GM21619 (cell line): ENCODE measurements at regions not wholly inside any gene's neighbourhood (a gene's known extent, or its start where the extent isn't known, plus 50 kb on each side); places are given as distances from the start of the nearest gene placed in this dataset.
"Not testable (repeated sequence)": the region's sequence is repeated elsewhere in the genome, so short reads cannot be mapped to it uniquely, and the experiment has no call there.

ENCODE experiments used
- ATAC-seq: cut with Tn5 transposase; IDR thresholded peaks from one replicate; pipeline ENCODE4 v1.9.1; 2021; ENCODE audit not compliant: unreplicated experiment

- no peak for ATAC-seq
These were observed 119.8 kb downstream of the ZNF330 start for GRCh38 chr4:141340458-141340857.

DNA sequence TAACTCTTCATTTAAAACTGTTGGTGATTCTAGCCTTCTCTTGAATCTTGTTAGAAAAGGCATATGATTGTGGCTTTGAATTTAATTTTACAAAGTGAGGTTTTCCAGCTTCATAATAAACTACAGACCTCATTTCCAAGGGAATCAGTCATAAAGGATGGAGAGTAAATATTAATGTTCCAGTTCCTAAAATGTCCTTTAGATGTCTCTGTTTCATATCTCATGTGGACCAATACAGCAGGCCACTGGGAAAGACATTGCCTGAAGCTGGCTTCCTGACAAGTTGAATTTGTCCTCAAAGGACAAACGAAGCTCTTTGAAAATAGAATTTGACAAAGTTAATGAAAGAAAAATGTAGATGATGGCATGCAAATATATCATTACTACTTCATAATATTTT is 125.4 kb downstream of the ZNF330 start:
- ATAC-seq = peak; percentile 61

DNA sequence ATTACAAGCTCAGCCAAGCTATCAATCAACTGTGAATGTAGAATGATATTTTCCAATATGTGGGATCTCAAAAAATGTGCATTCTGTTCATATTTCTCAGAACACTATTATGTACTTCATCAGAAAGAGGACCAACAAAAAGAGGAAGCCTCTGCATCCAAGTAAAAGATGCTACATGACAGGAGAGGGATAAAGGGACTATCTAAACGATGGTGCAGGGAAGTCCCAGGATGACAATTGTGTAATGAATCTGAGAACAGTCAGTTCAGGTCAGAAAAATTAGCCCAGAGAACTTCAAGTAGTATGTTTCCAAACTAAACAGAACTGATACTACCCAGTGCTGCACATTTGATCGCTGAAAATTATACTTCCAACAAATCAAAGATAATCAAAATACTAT is 127.0 kb downstream of the ZNF330 start:
- no peak for ATAC-seq

- no peak for ATAC-seq
These were observed 127.4 kb downstream of the ZNF330 start for GRCh38 chr4:141348125-141348524.

DNA sequence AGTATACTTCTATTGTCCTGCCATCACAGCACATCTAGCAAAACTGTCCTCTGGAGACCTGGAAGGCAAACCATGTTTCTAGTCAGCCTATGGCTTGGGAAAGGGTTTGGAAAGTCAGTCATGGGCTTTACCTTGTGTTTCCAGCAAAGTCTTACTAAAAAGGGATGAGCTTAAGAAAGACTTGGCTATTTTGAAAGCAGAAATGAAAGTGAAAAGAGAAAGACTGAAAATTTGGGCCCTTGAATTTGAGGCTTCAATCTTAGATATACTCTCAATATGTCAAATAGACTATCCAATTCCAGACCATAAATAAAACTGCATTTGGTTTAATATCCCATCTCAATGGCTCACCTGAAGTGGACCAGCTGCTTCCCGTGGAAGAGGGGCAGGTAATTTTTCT is 127.9 kb downstream of the ZNF330 start:
- no peak for ATAC-seq

- no peak for ATAC-seq
These were observed 128.5 kb downstream of the ZNF330 start for GRCh38 chr4:141349236-141349635.

DNA sequence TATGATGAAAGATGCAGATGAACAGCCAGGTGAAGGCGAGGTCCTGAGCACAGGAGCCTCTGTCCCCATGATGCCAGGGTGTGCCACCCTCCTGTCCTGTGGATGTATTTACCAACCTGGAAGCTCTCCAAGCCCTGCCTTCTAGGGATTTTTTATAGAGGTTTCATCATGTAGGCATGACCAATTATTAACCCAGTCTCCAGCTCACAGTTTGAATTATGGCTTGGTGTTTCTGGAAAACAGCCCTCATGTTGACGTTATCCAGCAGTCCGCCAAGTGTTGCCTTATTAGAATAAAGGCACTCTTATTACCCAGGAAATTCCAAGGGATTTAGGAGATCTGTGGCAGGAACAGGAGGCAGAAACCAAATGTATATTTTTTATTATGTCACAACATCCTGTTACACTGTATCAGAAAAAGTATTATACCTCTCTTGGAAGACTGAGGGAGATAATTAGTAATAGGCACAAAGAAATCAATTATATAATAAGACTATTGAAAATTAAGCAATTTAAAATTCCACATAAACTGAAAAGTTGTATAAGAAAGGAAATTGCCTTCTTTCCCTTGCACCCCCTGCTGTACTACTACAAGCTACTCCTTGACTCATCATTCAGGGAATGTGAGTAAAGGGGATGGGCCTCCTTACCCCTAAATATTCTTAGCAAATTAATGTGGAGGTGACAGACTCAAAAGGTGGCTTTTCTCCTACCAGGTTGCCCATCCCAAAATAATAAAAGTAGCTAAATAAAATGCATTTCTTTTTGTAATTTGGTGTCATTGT is 129.6 kb downstream of the ZNF330 start:
- no peak for ATAC-seq

GRCh38 chr4:141352331-141352730 is 131.6 kb downstream of the ZNF330 start:
- ATAC-seq = no peak

GRCh38 chr4:141352909-141353525 is 132.3 kb downstream of the ZNF330 start:
- ATAC-seq = no peak

GRCh38 chr4:141356321-141356962 is 135.7 kb downstream of the ZNF330 start:
- no peak for ATAC-seq

DNA sequence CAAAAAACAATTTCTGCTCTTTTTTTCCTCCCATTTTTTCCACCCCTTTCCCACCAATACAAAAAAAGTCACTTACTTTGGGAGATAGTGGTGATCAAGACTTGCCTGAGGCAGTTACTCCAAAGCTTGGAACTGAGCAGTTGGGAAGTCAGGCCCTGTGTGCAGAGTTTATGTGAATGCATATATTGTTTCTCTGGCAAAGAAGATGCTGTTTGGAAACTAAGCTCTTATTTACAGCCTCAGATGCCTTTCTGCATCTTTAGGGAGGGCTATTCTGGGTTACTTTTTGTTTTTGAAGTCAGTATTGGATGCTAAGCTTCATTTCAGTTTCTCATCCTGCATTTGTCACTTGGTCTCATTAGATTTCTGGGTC is 136.3 kb downstream of the ZNF330 start:
- no peak for ATAC-seq

- not testable (repeated sequence) for ATAC-seq
These were observed 147.5 kb downstream of the ZNF330 start for GRCh38 chr4:141368241-141368640.

DNA sequence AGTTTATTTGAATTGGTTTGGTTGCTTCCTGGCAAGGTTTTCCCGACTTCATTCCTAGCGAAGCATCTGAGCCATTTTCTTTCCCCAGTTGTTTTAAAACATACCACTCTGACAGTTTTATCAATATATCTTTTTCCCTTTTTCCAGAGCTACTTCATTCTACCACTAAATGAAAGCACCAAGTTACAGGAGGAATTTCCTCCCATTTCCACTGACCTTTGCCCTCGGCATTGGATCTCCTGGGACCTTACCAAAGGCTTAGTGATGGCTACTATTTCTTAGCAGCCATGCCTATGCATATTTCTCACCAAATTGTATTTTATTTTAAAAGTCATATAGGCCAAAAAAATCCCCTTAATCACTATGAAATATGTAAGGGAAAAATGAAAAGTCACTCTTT is 150.5 kb downstream of the ZNF330 start:
- ATAC-seq = no peak

- no peak for ATAC-seq
These were observed 155.2 kb downstream of the ZNF330 start for GRCh38 chr4:141375855-141376254.

- ATAC-seq = no peak
These were observed 156.1 kb downstream of the ZNF330 start for GRCh38 chr4:141376769-141377168.

DNA sequence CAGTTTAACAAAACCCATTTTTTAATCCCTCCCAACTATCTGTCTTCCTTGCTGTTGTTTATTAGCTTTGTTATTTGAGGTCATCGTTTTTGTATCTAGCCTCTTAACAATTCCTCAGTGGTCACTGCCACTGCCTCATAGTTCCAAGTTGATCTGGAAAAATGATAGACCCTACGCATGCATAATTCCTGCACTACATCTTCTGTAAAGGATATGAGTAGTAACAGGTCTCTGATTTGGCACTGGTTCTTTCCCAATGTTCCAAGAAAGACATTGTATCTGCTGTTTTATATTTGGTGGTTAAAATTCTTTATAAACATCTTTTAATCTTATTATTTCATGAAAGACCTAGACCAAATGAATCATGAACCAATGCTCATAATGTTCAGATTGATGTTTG is 166.6 kb downstream of the ZNF330 start:
- no peak for ATAC-seq

DNA sequence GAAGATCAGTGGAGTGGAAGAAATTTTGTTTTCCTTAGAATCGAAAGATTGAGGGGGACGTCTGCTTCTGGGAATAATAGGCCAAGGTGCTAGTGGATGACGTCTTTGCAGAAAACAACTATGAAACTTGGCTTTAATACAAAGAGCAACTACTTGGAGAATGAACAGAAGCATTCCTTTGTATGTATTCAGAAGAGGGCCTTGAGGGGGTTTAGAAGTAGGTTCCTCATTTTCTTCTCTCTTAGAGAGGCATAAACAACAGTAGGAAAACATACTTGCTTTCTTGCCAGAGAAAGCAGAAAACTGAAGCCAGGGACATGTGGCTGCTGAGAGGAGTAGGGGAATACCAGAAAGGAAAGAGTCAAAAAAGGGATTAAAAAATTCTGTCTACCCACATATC is 167.8 kb downstream of the ZNF330 start:
- no peak for ATAC-seq

- ATAC-seq = no peak
These were observed 169.0 kb downstream of the ZNF330 start for GRCh38 chr4:141389649-141390048.

GRCh38 chr4:141390571-141390970 is 169.9 kb downstream of the ZNF330 start:
- ATAC-seq = no peak

DNA sequence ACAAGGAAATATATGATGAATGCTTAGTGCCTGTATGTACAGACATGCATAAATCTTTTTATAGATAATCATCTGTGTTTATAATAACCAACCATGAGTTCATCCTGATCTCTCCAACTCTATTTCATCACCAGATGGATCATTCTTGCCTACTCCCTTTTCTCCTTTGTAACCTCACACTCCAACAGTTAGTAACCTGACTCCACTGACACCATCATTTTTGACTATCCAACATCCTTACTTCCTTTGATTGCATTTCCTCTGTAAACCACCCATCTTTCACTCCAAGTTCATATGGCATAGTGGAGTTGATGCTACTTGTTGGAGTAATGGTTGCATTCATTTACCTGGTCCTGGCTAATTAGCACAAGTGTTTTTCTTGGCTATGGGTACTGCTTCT is 170.6 kb downstream of the ZNF330 start:
- no peak for ATAC-seq

- no peak for ATAC-seq
These were observed 171.1 kb downstream of the ZNF330 start for GRCh38 chr4:141391771-141392170.

- ATAC-seq = no peak
These were observed 174.6 kb downstream of the ZNF330 start for GRCh38 chr4:141395246-141395830.
